GM12892 (cell line): ENCODE measurements at regions not wholly inside any gene's neighbourhood (a gene's known extent, or its start where the extent isn't known, plus 50 kb on each side); places are given as distances from the start of the nearest gene placed in this dataset.

ENCODE experiments used
- POLR2A ChIP-seq: IDR thresholded peaks from 2 replicates; pipeline ENCODE4 v1.6.1; 2011; ENCODE audit warnings: low read depth, low read length, control low read depth
- POLR2AphosphoS5 ChIP-seq: IDR thresholded peaks from 2 replicates; pipeline ENCODE4 v1.6.1; 2011; ENCODE audit warnings: low read depth, low read length, control low read depth

GRCh38 chr3:137201066-137201465, 243.3 kb downstream of the IL20RB start:
- TF ChIP-seq POLR2A (no peak), POLR2AphosphoS5 (no peak)
